Calu3 (cell line): ENCODE measurements at regions not wholly inside any gene's neighbourhood (a gene's known extent, or its start where the extent isn't known, plus 50 kb on each side); places are given as distances from the start of the nearest gene placed in this dataset.
"Not testable (repeated sequence)": the region's sequence is repeated elsewhere in the genome, so short reads cannot be mapped to it uniquely, and the experiment has no call there.

Source experiments
- BruUV-seq: library from RNA; stranded (reverse); fragments of 400-500 nt; replicated peaks from 2 replicates; lab custom pipeline; 2021; lab: Mats Ljungman, UMichigan
- CTCF ChIA-PET: fragments of 300-600 bp; sonication (Branson Sonifier 250); formaldehyde crosslinking; loops from one replicate; lab custom pipeline; 2022; ENCODE audit warnings: antibody characterized with exemption; lab: Charles Lee
- DNase-seq: peaks from one replicate; pipeline ENCODE4 v3.0.0; 2022
- H3K27ac Mint-ChIP-seq: one replicate; pipeline ENCODE4 v1.8.0; 2022; ENCODE audit warnings: mixed read lengths; ENCODE audit not compliant: unreplicated experiment
- H3K27me3 Mint-ChIP-seq: one replicate; pipeline ENCODE4 v1.8.0; 2022; ENCODE audit warnings: mixed read lengths; ENCODE audit not compliant: unreplicated experiment
- H3K36me3 Mint-ChIP-seq: one replicate; pipeline ENCODE4 v1.8.0; 2022; ENCODE audit warnings: mild to moderate bottlenecking, moderate library complexity, mixed read lengths; ENCODE audit not compliant: insufficient read depth, unreplicated experiment
- H3K4me1 Mint-ChIP-seq: one replicate; pipeline ENCODE4 v1.8.0; 2022; ENCODE audit warnings: mild to moderate bottlenecking, low read depth, mixed read lengths; ENCODE audit not compliant: unreplicated experiment
- H3K4me3 Mint-ChIP-seq: one replicate; pipeline ENCODE4 v1.8.0; 2022; ENCODE audit warnings: mild to moderate bottlenecking, low read depth, moderate library complexity, mixed read lengths; ENCODE audit not compliant: unreplicated experiment
- H3K9me3 Mint-ChIP-seq: one replicate; pipeline ENCODE4 v1.8.0; 2022; ENCODE audit warnings: low read depth, mixed read lengths; ENCODE audit not compliant: unreplicated experiment
- CTCF ChIP-seq: fragments of 200-600 bp; IDR thresholded peaks from one replicate; pipeline ENCODE4 v1.8.0; 2022; ENCODE audit warnings: antibody characterized with exemption; ENCODE audit not compliant: unreplicated experiment
- intact Hi-C: fragments of 100-400 bp; cut with micrococcal nuclease; formaldehyde crosslinking; loops from one replicate; pipeline ENCODE4 v1.10.0; 2022; ENCODE audit not compliant: unreplicated experiment

GRCh38 chr7:131640686-131641085 is 84.3 kb upstream of the PODXL start:
- CTCF ChIA-PET: interaction anchor here (0.7 kb wide), 1 partner anchor 805 kb away, joined by 3 read pairs; no protein-coding TSS in a partner anchor
- TF ChIP-seq CTCF: no peak
- no peaks in the 10 kb centered on the region for H3K4me1 Mint-ChIP-seq
- intact Hi-C loops: no loop called here
- no peak overlapping the region for H3K4me3 Mint-ChIP-seq
- no peak overlapping the region for H3K27ac Mint-ChIP-seq
- DNase-seq: no peak
- no peaks in the 10 kb centered on the region for H3K36me3 Mint-ChIP-seq
- H3K27me3 Mint-ChIP-seq: peaks cover 51% of the 10 kb centered on the region
- BruUV-seq: no TSS peak
- no peaks in the 10 kb centered on the region for H3K9me3 Mint-ChIP-seq

GRCh38 chr7:131638641-131639430 is 82.4 kb upstream of the PODXL start:
- no peak for DNase-seq
- no peaks in the 10 kb centered on the region for H3K36me3 Mint-ChIP-seq
- no peaks in the 10 kb centered on the region for H3K4me1 Mint-ChIP-seq
- no TSS peak for BruUV-seq
- no peak for TF ChIP-seq CTCF
- H3K27me3 Mint-ChIP-seq: peaks cover 37% of the 10 kb centered on the region
- H3K4me3 Mint-ChIP-seq: no peak overlapping the region
- H3K27ac Mint-ChIP-seq: no peak overlapping the region
- intact Hi-C loops: no loop called here
- CTCF ChIA-PET: no interaction called here
- H3K9me3 Mint-ChIP-seq: no peaks in the 10 kb centered on the region

GRCh38 chr7:131637859-131638258 is 81.4 kb upstream of the PODXL start:
- no peak for DNase-seq

GRCh38 chr7:131636092-131636491 is 79.7 kb upstream of the PODXL start:
- Mint-ChIP-seq H3K9me3 (no peaks in the 10 kb centered on the region), H3K36me3 (no peaks in the 10 kb centered on the region), H3K27ac (no peak overlapping the region), H3K4me1 (no peaks in the 10 kb centered on the region), H3K4me3 (no peak overlapping the region), H3K27me3 (peaks cover 18% of the 10 kb centered on the region)
- intact Hi-C loops: no loop called here
- BruUV-seq: no TSS peak
- CTCF ChIA-PET: interaction anchor here (1.0 kb wide), 1 partner anchor 11 kb away, joined by 3 read pairs; no protein-coding TSS in a partner anchor
- TF ChIP-seq CTCF: no peak
- no peak for DNase-seq

More at GRCh38 chr7:131637859-131638258, 81.4 kb upstream of the PODXL start:
- no TSS peak for BruUV-seq
- Mint-ChIP-seq H3K4me3 (no peak overlapping the region), H3K36me3 (no peaks in the 10 kb centered on the region), H3K9me3 (no peaks in the 10 kb centered on the region), H3K4me1 (no peaks in the 10 kb centered on the region), H3K27ac (no peak overlapping the region), H3K27me3 (peaks cover 32% of the 10 kb centered on the region)
- CTCF ChIA-PET: no interaction called here
- intact Hi-C loops: no loop called here
- TF ChIP-seq CTCF: no peak

- H3K4me1 Mint-ChIP-seq, BruUV-seq, intact Hi-C loops, DNase-seq, CTCF ChIA-PET, H3K36me3 Mint-ChIP-seq, H3K4me3 Mint-ChIP-seq, H3K9me3 Mint-ChIP-seq, H3K27ac Mint-ChIP-seq: not testable (repeated sequence)
- peaks cover 18% of the 10 kb centered on the region for H3K27me3 Mint-ChIP-seq
Measured at GRCh38 chr7:131634197-131634596, 77.8 kb upstream of the PODXL start.
